Endothelial cell of umbilical vein (primary cell): ENCODE measurements at regions not wholly inside any gene's neighbourhood (a gene's known extent, or its start where the extent isn't known, plus 50 kb on each side); places are given as distances from the start of the nearest gene placed in this dataset.

Experiments
- BruUV-seq: library from RNA; stranded (reverse); fragments of 400-500 nt; replicated peaks from 2 replicates; lab custom pipeline; 2021; lab: Mats Ljungman, UMichigan
- CTCF ChIA-PET: fragments of 300-600, 350-600 bp; sonication (Branson Sonifier 250); formaldehyde crosslinking; loops from one replicate; lab custom pipeline; 2021; ENCODE audit warnings: antibody characterized with exemption, inconsistent platforms; lab: Charles Lee
- POLR2A ChIA-PET: fragments of 300-600, 350-600 bp; sonication (Branson Sonifier 250); formaldehyde crosslinking; loops from one replicate; lab custom pipeline; 2021; ENCODE audit warnings: antibody characterized with exemption, inconsistent platforms; lab: Charles Lee
- DNase-seq: peaks from one replicate; pipeline ENCODE4 v3.0.0-alpha.2; 2011; ENCODE audit warnings: low read depth, low spot score
- FAIRE-seq: peaks from 2 replicates; lab custom pipeline; 2011; peaks lifted over from hg19 to GRCh38; lab: Jason Lieb, UNC
- H2AFZ ChIP-seq: 2 replicates; pipeline ENCODE4 v1.6.0; 2012; ENCODE audit warnings: low read depth, low read length, control low read depth, inconsistent platforms
- H3K27ac ChIP-seq: 2 replicates; pipeline ENCODE4 v1.5.1; 2011; ENCODE audit warnings: low read depth, mild to moderate bottlenecking, control low read depth, low read length, moderate library complexity; ENCODE audit not compliant: insufficient read depth
- H3K27me3 ChIP-seq, 2 experiments: 2 replicates each; pipeline versions ENCODE4 v1.6.0 to v1.6.1; 2011; ENCODE audit warnings: low read length in 2 of 2, mixed read lengths in 1 of 2; ENCODE audit not compliant: control insufficient read depth in 2 of 2, insufficient read depth in 2 of 2
- H3K36me3 ChIP-seq, 2 experiments: 2 replicates in 1 of 2; 3 replicates in 1 of 2; pipeline ENCODE4 v1.5.1; 2011; ENCODE audit warnings: low read length in 2 of 2, mild to moderate bottlenecking in 1 of 2, moderate library complexity in 1 of 2; ENCODE audit not compliant: control insufficient read depth in 2 of 2, insufficient read depth in 2 of 2; ENCODE audit errors: extremely low read depth in 1 of 2
- H3K4me1 ChIP-seq: 3 replicates; pipeline ENCODE4 v1.5.1; 2011; ENCODE audit warnings: mild to moderate bottlenecking, low read length; ENCODE audit not compliant: control insufficient read depth, insufficient read depth; ENCODE audit errors: extremely low read depth
- H3K4me2 ChIP-seq: 2 replicates; pipeline ENCODE4 v1.6.1; 2011; ENCODE audit warnings: low read length, control low read depth, mixed read lengths; ENCODE audit not compliant: insufficient read depth
- H3K4me3 ChIP-seq, 3 experiments: fragments of 200-600 bp in 1 of 3; sonication (generic), shearing (Covaris generic) in 1 of 3; replicated peaks in 1 of 3; 2 replicates each; pipeline ENCODE4 v1.5.1; 2011 to 2016; ENCODE audit warnings: control low read depth in 3 of 3, low read length in 3 of 3, mild to moderate bottlenecking in 2 of 3, inconsistent platforms in 1 of 3, low read depth in 1 of 3, moderate library complexity in 1 of 3; ENCODE audit not compliant: insufficient read depth in 1 of 3
- H3K79me2 ChIP-seq: 2 replicates; pipeline ENCODE4 v1.6.0; 2012; ENCODE audit warnings: low read length, inconsistent platforms; ENCODE audit not compliant: control insufficient read depth, insufficient read depth
- H3K9ac ChIP-seq: replicated peaks from 2 replicates; pipeline ENCODE3; 2011; ENCODE audit warnings: low read length, control low read depth; ENCODE audit not compliant: insufficient read depth; ENCODE audit errors: extremely low read depth
- H3K9me1 ChIP-seq: replicated peaks from 3 replicates; pipeline ENCODE4 v1.6.0; 2011; ENCODE audit warnings: mild to moderate bottlenecking, low read length; ENCODE audit not compliant: control insufficient read depth, insufficient read depth; ENCODE audit errors: extremely low read depth
- H3K9me3 ChIP-seq: replicated peaks from 2 replicates; pipeline ENCODE4 v1.5.1; 2012; ENCODE audit warnings: low read length, inconsistent platforms; ENCODE audit not compliant: control insufficient read depth, insufficient read depth
- H4K20me1 ChIP-seq: replicated peaks from 2 replicates; pipeline ENCODE3; 2011; ENCODE audit warnings: mild to moderate bottlenecking, low read length; ENCODE audit not compliant: control insufficient read depth, insufficient read depth; ENCODE audit errors: extremely low read depth
- EZH2 ChIP-seq: IDR thresholded peaks from 2 replicates; pipeline ENCODE4 v1.6.1; 2012; ENCODE audit warnings: borderline replicate concordance, low read depth, mild to moderate bottlenecking, moderate library complexity, low read length, inconsistent platforms; ENCODE audit not compliant: severe bottlenecking
- FOS ChIP-seq: IDR thresholded peaks from 2 replicates; pipeline ENCODE4 v1.6.1; 2011; ENCODE audit warnings: mild to moderate bottlenecking, low read length, moderate library complexity, borderline replicate concordance; ENCODE audit not compliant: insufficient read depth
- GATA2 ChIP-seq: IDR thresholded peaks from 2 replicates; pipeline ENCODE4 v1.7.0; 2011; ENCODE audit warnings: low read depth, mild to moderate bottlenecking, moderate library complexity, mixed read lengths, low read length; ENCODE audit not compliant: insufficient read length, insufficient read depth
- JUN ChIP-seq: IDR thresholded peaks from 2 replicates; pipeline ENCODE4 v1.6.1; 2011; ENCODE audit warnings: borderline replicate concordance, low read depth; ENCODE audit not compliant: insufficient read length, insufficient read depth
- MYC ChIP-seq: IDR thresholded peaks from one replicate; pipeline ENCODE4 v1.6.1; 2011; ENCODE audit warnings: mild to moderate bottlenecking, low read depth, low read length
- POLR2A ChIP-seq: IDR thresholded peaks from 2 replicates; pipeline ENCODE4 v1.6.1; 2012; ENCODE audit warnings: low read depth, mild to moderate bottlenecking, control low read depth, low read length
- POLR2AphosphoS5 ChIP-seq: IDR thresholded peaks from 2 replicates; pipeline ENCODE4 v1.6.1; 2012; ENCODE audit warnings: low read depth, mild to moderate bottlenecking, control low read depth, low read length, moderate library complexity; ENCODE audit not compliant: insufficient read depth
- dilution Hi-C: fragments of 300-500 bp; cut with MboI; formaldehyde crosslinking; loops from one replicate; pipeline ENCODE4 v1.15.0; 2019; ENCODE audit warnings: low sequenced_read_pairs; ENCODE audit not compliant: extremely low pct_ligation_motif_present
- intact Hi-C: fragments of 100-400 bp; cut with micrococcal nuclease; formaldehyde crosslinking; loops from one replicate; pipeline ENCODE4 v1.10.0; 2022
- TF ChIP-seq, protein P1 (sequence below), 2 donors: IDR thresholded peaks; 1 replicate in 1 of 2; 2 replicates in 1 of 2; pipeline ENCODE4 v1.5.1; 2011; ENCODE audit warnings: low read length in 2 of 2, mild to moderate bottlenecking in 2 of 2, moderate library complexity in 2 of 2, control low read depth in 1 of 2, inconsistent platforms in 1 of 2, low read depth in 1 of 2; ENCODE audit not compliant: insufficient read depth in 1 of 2; ENCODE audit errors: extremely low read depth in 1 of 2
- TF ChIP-seq, protein P2 (sequence below): IDR thresholded peaks from 2 replicates; pipeline ENCODE4 v1.6.1; 2011; ENCODE audit not compliant: insufficient read depth, insufficient read length

DNA sequence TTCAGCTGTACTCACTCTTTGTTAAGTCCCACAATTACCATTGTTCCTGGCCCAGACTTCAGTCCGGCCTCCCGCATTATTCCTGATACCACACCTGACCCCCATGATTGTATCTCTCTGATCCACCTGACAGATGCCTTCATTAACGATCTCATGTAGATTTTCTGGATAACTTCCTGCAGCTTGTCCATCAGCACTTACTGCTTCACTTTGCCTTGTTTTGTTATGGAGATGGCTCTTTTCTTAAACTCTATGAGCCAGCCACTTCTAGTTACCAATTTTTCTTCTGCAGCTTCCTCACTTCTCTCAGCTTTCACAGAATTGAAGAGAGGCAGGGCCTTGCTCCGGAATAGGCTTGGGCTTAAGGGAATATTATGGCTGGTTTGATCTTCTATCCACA is 1044.2 kb downstream of the PLOD2 start:
- H3K4me3 ChIP-seq: no peak overlapping the region
- TF ChIP-seq GATA2: no peak
- TF ChIP-seq, protein P1, sequence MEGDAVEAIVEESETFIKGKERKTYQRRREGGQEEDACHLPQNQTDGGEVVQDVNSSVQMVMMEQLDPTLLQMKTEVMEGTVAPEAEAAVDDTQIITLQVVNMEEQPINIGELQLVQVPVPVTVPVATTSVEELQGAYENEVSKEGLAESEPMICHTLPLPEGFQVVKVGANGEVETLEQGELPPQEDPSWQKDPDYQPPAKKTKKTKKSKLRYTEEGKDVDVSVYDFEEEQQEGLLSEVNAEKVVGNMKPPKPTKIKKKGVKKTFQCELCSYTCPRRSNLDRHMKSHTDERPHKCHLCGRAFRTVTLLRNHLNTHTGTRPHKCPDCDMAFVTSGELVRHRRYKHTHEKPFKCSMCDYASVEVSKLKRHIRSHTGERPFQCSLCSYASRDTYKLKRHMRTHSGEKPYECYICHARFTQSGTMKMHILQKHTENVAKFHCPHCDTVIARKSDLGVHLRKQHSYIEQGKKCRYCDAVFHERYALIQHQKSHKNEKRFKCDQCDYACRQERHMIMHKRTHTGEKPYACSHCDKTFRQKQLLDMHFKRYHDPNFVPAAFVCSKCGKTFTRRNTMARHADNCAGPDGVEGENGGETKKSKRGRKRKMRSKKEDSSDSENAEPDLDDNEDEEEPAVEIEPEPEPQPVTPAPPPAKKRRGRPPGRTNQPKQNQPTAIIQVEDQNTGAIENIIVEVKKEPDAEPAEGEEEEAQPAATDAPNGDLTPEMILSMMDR (IDR thresholded peaks at IDR 0.05; ENCODE audit: extremely low read depth in 1 of 2, insufficient read depth in 1 of 2, low read depth in 1 of 2, low read length in 2 of 2): no peak
- TF ChIP-seq POLR2A: no peak
- TF ChIP-seq, protein P2, sequence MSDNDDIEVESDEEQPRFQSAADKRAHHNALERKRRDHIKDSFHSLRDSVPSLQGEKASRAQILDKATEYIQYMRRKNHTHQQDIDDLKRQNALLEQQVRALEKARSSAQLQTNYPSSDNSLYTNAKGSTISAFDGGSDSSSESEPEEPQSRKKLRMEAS: no peak
- no peak for TF ChIP-seq EZH2
- no peak for TF ChIP-seq JUN
- TF ChIP-seq POLR2AphosphoS5: no peak
- no peak for TF ChIP-seq FOS
- no peak for TF ChIP-seq MYC
- no peak overlapping the region for H3K27ac ChIP-seq
- dilution Hi-C loops (no loop called here), intact Hi-C loops (no loop called here)
- H3K9ac ChIP-seq: no peak overlapping the region
- no peak overlapping the region for H3K4me2 ChIP-seq
- no peaks in the 10 kb centered on the region for H3K9me1 ChIP-seq
- CTCF ChIA-PET: no interaction called here
- POLR2A ChIA-PET: no interaction called here
- no peaks in the 10 kb centered on the region for H3K36me3 ChIP-seq
- no peaks in the 10 kb centered on the region for H3K79me2 ChIP-seq
- no peaks in the 10 kb centered on the region for H3K27me3 ChIP-seq
- DNase-seq: no peak
- H2AFZ ChIP-seq: no peak overlapping the region
- no peaks in the 10 kb centered on the region for H3K4me1 ChIP-seq
- BruUV-seq: no TSS peak
- no peaks in the 10 kb centered on the region for H3K9me3 ChIP-seq
- no peaks in the 10 kb centered on the region for H4K20me1 ChIP-seq
- no peak for FAIRE-seq
